GM21447 (cell line): ENCODE measurements at regions not wholly inside any gene's neighbourhood (a gene's known extent, or its start where the extent isn't known, plus 50 kb on each side); places are given as distances from the start of the nearest gene placed in this dataset.
"Not testable (repeated sequence)": the region's sequence is repeated elsewhere in the genome, so short reads cannot be mapped to it uniquely, and the experiment has no call there.

Experiments
- ATAC-seq: cut with Tn5 transposase; IDR thresholded peaks from one replicate; pipeline ENCODE4 v1.9.1; 2021; ENCODE audit not compliant: unreplicated experiment

- no peak for ATAC-seq
Measured at GRCh38 chr6:120272038-120272437, 922.5 kb upstream of the MAN1A1 start.

DNA sequence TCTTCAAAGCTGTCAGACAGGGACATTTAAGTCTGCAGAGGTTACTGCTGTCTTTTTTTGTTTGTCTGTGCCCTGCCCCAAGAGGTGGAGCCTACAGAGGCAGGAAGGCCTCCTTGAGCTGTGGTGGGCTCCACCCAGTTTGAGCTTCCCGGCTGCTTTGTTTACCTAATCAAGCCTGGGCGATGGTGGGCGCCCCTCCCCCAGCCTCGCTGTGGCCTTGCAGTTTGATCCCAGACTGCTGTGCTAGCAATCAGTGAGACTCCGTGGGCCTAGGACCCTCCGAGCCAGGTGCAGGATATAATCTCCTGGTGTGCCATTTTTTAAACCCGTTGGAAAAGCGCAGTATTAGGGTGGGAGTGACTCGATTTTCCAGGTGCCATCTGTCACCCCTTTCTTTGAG, 918.7 kb upstream of the MAN1A1 start:
- ATAC-seq, result not testable (repeated sequence)

- ATAC-seq, result no peak
Measured at GRCh38 chr6:120262354-120262753, 912.8 kb upstream of the MAN1A1 start.

- no peak for ATAC-seq
Measured at GRCh38 chr6:120260636-120261035, 911.1 kb upstream of the MAN1A1 start.

DNA sequence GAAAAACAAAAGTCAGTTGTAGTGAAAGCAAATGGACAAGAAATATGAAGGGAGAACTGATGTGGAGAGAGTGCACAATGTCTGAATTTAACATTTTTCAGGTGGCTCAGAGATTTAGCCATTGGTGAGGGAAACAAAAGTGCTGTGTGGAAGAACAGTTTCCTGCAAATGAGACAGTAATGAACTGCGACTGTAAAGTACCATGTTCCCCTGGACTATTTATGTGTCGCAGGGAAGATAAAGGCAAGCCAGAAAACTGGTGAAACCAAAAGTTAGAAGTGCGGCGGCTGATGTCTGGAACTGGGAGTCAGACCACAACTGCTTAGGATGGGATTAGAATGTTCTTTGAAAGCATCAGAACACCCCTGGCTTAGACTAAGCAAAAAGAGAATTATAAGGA, 905.1 kb upstream of the MAN1A1 start:
- no peak for ATAC-seq

DNA sequence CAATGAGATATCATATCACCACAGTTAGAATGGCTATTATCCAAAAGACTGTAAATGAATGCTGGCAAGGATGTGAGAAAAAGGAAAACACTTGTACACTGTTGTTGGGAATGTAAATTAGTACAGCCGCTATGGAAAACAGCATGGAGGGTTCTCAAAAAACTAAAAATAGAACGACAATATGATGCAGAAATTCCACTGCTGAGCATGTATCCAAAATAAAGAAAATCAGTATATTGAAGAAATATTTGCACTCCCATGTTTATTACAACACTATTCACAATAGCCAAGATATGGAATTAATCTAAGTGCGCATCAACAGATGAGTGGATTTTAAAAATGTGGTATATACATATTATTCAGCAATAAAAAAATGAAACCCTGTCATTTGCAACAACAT, 898.9 kb upstream of the MAN1A1 start:
- no peak for ATAC-seq

DNA sequence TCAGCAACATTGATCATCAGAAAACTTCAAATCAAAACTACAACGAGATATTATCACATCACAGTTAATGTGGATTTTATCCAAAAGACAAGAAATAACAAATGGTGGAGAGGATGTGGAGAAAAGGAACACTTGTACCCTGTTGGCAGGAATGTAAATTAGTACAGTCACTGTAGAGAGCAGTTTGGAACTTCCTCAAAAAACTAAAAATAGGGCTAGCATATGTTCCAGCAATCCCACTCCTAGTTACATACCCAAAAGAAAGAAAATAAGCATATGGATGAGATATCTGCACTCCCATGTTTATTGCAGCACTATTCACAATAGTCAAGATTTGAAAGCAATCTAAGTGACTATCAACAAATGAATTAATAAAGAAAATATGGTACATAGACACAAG, 887.7 kb upstream of the MAN1A1 start:
- no peak for ATAC-seq

GRCh38 chr6:120230008-120230407, 880.4 kb upstream of the MAN1A1 start:
- no peak for ATAC-seq

DNA sequence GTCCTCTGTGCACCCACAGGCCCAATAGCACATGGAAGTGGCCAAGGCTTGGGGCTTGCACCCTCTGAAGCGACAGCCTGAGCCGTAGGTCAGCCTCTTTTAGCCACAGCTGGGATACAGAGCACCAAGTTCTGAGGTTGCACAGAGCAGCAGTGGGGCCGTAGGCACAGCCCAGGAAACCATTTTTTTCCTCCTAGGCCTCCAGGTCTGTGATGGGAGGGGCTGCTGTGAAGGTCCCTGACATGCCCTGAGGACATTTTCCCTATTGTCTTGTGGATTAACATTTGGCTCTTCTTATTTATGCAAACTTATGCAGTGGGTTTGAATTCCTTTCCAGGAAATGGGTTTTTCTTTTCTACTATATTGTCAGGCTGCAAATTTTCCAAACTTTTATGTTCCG, 878.7 kb upstream of the MAN1A1 start:
- no peak for ATAC-seq

DNA sequence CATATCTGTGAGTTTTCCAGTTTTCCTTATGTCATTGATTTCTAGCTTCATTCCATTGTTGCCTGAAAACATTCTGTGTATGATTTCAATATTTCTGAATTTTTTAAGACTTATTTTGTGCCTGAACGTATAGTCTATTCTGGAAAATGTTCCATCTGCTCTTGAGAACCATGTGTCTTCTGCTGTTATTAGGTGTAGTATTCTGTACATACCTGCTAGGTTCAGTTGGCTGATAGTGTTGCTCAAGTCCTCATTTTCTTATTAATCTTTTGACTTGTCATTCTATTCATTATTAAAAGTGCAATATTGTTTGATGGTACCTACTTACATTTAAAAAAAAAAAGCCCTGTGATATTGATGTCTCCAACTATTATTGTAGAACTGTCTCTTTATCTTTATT, 869.8 kb upstream of the MAN1A1 start:
- no peak for ATAC-seq

- ATAC-seq, result no peak
Measured at GRCh38 chr6:120214088-120214499, 864.5 kb upstream of the MAN1A1 start.

GRCh38 chr6:120211955-120212792, 862.6 kb upstream of the MAN1A1 start:
- ATAC-seq, result no peak

DNA sequence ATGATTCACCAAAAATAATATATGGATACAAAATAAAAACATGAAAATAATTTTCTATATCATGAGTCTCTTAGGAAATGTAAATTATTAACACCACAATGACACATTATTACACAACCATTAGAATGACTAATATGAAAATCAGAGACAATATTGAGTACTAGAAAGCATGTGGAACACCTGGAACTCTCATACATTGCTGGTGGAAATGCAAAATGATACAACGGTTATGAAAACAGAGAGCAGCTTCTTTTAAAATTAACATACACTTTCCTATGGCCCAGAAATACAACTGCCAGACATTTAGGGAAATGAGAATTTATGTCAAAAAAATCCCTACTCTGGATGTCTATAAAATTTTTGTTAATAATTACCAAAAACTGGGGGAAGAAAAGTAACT, 853.3 kb upstream of the MAN1A1 start:
- ATAC-seq, result no peak

DNA sequence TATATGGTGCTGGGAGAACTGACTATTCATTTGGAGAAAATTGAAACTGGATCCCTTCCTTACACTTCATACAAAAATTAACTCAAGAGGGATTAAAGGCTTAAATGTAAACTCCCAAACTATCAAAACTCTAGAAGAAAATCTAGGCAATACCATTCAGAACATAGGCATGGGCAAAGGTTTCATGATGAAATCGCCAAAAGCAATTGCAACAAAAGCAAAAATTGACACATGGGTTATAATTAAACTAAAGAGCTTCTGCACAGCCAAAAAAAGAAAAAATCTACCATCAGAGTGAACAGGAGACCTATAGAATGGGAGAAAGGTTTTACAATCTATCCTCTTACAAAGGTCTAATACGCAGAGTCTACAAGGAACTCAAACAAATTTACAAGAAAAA, 851.3 kb upstream of the MAN1A1 start:
- ATAC-seq, result no peak

DNA sequence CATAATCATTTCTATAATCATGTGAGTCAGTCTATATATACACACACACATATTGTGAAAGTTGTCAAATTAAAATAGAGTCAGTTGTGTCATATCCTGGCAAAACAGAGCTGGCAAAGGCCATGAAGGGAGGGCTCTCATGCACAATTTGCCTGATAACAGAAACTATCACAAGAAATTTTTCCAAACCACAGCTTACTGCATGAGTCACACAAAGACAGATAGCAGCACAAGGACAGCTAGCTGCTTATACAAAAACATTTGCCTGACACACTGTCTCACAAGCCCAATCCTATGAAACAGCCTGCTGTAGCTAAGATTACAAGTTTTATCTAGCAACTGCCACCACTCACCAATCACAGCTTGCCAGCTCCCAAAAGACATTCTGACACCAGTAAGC, 848.5 kb upstream of the MAN1A1 start:
- no peak for ATAC-seq

GRCh38 chr6:120186080-120186479, 836.5 kb upstream of the MAN1A1 start:
- ATAC-seq, result no peak

GRCh38 chr6:120173250-120173649, 823.7 kb upstream of the MAN1A1 start:
- ATAC-seq, result no peak

DNA sequence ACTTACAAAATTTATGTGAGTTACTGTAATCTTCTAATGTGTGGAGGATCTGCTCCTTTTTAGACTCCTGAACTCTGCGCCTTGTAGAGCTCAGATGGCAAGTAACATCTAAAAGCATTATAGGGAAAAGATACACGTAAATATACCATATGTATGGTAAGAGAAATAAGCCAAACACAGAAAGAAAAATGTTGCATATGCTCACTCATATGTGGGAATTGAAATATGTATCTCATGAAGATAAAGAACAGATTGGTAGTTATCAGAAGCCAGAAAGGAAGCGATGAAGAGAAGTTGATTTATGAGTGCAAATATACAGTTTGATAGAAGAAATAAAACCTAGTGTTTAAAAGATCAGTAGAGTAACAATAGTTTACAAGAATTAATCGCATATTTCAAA, 815.0 kb upstream of the MAN1A1 start:
- ATAC-seq, result no peak

GRCh38 chr6:120157873-120158272, 808.3 kb upstream of the MAN1A1 start:
- no peak for ATAC-seq

- ATAC-seq, result no peak
Measured at GRCh38 chr6:120147071-120147871, 797.7 kb upstream of the MAN1A1 start.

- no peak for ATAC-seq
Measured at GRCh38 chr6:120141601-120142000, 792.0 kb upstream of the MAN1A1 start.

- no peak for ATAC-seq
Measured at GRCh38 chr6:120137492-120137891, 787.9 kb upstream of the MAN1A1 start.
